Fibroblast of gingiva (primary cell): ENCODE measurements at regions not wholly inside any gene's neighbourhood (a gene's known extent, or its start where the extent isn't known, plus 50 kb on each side); places are given as distances from the start of the nearest gene placed in this dataset.

Source experiments
- DNase-seq: peaks from one replicate; pipeline ENCODE4 v3.0.0-alpha.2; 2011; ENCODE audit warnings: low read depth

DNA sequence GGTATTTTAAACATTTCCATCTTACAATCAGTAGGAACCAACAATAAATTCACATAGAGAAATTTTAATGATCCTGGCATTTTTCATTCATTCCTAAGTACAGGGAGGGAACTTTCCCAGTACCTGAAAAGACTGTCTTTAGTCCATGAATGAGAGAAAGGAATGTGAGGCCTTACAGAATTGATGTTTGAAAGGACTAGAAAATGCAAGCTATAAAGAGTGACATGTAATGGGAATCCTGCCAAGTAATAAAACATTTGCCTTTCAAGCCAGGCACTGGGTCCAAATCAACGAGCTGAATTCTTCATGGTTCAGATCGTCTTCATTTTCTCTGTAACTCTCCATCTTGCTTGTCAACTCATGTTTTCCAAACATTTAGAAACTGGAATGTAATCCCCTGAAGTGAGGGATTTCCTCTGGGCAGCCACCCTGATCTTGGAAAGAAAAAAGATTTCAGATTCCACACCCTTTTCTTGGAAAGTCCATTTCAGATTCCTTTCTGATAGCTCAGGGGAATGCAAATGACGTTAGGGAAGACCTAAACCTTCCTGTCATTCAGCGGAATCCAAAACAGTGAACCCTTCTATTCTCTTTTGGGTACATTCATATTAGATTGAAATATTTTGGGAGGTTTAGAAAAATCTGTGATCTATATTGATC is 315.8 kb downstream of the SH3GL2 start:
- no peak for DNase-seq

DNA sequence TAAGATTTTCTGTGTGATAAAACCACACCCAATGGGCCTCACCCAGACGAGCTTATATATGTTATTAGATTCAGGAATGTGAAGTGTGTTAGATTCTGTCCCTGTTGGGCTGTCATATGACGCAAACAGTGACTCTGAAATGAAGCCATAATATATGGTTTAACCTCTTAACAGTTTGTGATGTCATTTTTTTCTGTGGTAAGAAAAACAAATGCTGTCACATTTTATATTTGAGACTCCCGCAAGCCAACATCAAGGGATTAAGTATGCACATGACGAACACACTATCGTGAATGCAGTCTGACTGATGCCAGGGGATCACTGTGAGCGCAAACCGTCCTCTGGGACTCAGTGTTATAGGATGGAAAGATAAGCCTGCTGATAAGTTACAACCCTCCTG is 321.7 kb downstream of the SH3GL2 start:
- no peak for DNase-seq

- no peak for DNase-seq
These were observed 326.5 kb downstream of the SH3GL2 start for GRCh38 chr9:17905366-17905765.

DNA sequence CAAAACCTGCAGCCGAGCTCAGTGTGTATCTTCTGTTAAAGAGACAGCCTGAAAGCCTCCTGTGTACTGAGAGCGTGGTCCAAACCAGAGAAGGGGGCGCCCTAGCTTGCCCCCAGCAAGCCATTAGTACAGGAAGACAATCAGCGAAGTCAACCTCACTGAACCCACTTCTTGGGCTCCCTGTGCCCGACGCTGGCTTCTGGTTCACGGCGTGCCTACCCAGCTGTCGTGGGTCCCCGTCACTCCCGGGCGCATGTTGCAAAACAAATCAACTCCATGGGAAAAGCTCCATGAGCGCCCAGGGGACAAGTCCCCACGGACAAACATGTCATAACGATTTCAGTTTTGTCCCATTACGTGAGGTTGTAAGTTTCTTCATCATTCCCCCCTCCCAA is 326.9 kb downstream of the SH3GL2 start:
- no peak for DNase-seq

- DNase-seq, result no peak
These were observed 327.4 kb downstream of the SH3GL2 start for GRCh38 chr9:17906176-17906840.

GRCh38 chr9:17906841-17907778 is 328.2 kb downstream of the SH3GL2 start:
- DNase-seq, result no peak

- no peak for DNase-seq
These were observed 329.1 kb downstream of the SH3GL2 start for GRCh38 chr9:17907779-17908508.

DNA sequence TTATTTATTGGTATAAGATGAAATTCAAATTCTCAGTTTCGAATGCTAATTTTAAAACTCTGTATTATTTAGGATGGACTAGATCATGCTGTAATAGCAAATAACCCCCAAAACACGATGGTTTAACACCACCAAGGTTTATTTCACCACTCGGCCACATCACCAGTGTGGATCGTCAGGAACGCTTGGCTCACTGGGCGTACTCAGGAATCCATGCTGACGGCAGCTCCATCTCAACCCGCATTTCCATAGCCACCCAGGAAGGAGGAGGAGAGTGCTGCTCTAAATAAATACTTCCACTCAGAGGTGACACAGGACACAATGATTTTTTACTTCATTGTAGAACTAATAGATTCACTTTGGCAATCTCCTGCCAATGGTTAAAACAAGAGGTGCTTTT is 347.4 kb downstream of the SH3GL2 start:
- DNase-seq, result no peak

- DNase-seq, result no peak
These were observed 348.8 kb downstream of the SH3GL2 start for GRCh38 chr9:17927616-17928015.

GRCh38 chr9:17928228-17928627 is 349.4 kb downstream of the SH3GL2 start:
- no peak for DNase-seq

- no peak for DNase-seq
These were observed 349.9 kb downstream of the SH3GL2 start for GRCh38 chr9:17928768-17929167.

DNA sequence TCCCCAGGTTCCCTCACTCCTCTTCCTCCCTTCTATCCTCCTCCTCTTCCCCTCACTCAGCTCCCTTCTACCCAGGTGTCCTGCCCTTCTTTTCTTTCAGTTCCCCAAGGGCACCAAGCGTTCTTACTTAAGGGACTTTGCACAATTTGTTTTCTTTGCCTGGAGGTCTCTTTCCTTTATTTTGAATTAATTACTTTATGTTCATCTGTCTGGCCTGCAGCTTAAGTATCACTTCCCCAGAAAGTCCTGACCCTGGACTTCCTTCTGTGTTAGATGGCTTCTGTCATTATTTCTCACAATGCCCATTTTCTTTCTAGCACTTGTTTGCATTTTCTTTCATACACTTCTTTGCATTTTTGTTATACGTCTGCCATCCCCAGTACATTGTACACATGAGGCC is 350.6 kb downstream of the SH3GL2 start:
- DNase-seq, result no peak

DNA sequence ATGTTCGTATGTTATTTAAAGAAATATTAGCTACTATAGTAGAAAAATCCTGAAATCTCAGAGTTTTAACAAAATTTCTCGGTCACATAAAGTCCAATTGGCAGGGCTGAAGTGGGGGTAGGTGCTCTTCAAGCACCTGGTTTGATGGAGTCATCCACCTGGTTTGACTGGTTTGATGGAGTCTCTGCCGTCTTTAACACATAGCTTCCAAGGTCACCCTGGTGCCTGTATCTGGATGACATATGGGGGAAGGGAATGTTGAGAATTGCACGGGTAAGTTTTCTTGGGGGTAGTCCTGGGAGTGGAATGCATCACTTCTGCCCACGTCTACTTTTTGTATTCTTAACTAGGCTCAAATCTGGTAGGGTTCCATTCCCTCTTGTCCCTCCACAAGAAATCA is 351.2 kb downstream of the SH3GL2 start:
- no peak for DNase-seq

DNA sequence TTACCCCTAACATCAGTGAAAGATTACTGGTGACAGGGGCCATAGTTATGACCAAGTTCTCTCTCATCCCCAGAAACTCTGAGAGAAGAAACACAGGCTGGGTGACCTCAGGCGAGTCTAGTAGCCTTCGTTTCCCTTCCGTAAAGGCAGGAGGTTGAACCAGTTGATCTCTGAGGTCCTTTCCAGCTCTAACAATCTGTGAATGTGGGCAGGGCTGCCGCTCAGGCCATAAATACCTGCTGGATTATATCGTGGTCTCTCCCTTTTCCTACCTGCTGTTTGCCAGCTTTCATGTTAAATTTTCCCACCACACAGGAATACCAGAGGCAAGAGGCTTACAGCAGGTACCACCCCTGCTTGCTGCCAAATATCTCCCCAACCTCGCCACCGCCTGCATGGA is 357.5 kb downstream of the SH3GL2 start:
- no peak for DNase-seq

GRCh38 chr9:17938035-17938655 is 359.3 kb downstream of the SH3GL2 start:
- no peak for DNase-seq

GRCh38 chr9:17942498-17942897 is 363.6 kb downstream of the SH3GL2 start:
- no peak for DNase-seq

DNA sequence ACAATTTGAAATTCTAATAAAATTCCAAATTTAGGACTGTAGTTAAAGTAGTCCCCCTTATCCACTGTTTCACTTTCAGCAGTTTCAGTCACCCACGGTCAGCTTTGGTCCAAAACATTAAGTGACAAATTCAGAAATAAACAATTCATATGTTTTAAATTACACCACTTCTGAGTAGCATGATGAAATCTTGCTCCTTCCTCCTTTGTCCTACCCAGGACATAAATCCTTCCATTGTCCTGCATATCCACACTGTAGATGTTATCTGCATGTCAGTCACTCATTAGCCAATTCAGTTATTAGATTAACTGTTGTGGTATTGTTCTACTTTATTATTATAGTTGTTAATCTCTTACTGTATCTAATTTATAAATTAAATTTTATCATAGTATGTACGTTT is 376.5 kb downstream of the SH3GL2 start:
- no peak for DNase-seq

- DNase-seq, result no peak
These were observed 379.5 kb downstream of the SH3GL2 start for GRCh38 chr9:17958363-17958762.

DNA sequence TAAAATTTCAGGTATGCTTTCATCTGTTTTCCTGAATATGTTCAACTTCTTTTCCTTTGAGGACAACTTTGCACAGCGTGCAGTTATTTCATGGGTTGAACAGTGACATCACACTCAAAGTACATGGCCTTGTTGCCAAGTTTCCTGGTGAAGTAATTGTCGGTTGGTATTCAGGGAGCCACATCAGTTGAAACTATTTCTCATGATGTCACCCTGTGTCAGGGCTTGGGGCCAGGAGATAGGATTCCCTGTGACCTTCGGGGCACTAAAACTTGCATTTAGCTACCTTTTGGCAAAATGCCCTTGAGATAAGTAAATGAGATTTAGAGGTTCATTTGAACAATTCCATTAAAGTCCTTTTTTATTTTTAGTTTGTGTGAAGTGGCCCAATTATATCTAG is 383.9 kb downstream of the SH3GL2 start:
- DNase-seq, result no peak

- no peak for DNase-seq
These were observed 384.6 kb downstream of the SH3GL2 start for GRCh38 chr9:17963498-17963897.

DNA sequence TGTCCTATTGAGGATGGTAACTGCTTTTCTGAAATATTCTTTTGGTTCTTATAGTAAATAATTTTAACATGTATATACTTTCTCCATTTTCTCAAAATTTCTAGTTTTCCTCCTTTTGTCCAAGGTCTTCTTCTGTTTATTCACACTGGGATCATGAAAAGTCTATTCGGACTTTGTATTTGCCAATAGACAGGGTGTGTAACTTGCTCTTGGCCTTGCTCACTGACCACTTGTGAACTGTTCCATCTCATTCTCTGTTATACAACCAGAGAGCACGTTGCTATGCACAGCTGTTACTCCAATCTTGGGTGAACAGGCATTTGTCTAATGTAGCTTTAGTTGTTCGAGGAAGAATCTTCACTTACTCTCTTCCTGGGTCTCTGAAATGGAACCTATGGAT is 388.9 kb downstream of the SH3GL2 start:
- DNase-seq, result no peak

DNA sequence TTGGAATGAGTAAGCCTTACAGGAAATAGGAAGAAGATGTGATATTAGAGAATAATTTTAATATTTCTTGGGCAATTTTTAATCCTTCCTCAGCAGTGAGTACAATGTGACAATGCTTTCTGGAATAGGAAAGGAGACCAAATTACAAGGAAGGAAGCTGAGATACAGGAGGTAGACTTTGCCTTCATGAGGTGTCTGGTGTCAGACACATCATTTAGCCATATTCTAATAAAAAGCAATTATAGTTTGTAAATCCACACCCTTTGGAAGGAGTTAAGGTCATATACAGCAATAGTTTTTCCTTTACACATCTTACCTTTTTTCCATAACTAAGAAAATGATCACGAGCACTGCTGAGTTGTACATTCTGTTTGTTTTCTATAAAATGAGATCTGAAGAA is 390.4 kb downstream of the SH3GL2 start:
- no peak for DNase-seq
